ENCODE measurements at regions not wholly inside any gene's neighbourhood (a gene's known extent, or its start where the extent isn't known, plus 50 kb on each side); places are given as distances from the start of the nearest gene placed in this dataset.

- TF ChIP-seq, protein P1, sequence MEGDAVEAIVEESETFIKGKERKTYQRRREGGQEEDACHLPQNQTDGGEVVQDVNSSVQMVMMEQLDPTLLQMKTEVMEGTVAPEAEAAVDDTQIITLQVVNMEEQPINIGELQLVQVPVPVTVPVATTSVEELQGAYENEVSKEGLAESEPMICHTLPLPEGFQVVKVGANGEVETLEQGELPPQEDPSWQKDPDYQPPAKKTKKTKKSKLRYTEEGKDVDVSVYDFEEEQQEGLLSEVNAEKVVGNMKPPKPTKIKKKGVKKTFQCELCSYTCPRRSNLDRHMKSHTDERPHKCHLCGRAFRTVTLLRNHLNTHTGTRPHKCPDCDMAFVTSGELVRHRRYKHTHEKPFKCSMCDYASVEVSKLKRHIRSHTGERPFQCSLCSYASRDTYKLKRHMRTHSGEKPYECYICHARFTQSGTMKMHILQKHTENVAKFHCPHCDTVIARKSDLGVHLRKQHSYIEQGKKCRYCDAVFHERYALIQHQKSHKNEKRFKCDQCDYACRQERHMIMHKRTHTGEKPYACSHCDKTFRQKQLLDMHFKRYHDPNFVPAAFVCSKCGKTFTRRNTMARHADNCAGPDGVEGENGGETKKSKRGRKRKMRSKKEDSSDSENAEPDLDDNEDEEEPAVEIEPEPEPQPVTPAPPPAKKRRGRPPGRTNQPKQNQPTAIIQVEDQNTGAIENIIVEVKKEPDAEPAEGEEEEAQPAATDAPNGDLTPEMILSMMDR (IDR thresholded peaks at IDR 0.05): no peak
- TF ChIP-seq POLR2A (IDR thresholded peaks at IDR 0.05): no peak
Observed at GRCh38 chr4:106551724-106552123, 183.1 kb upstream of the GIMD1 start.
